ENCODE measurements at regions not wholly inside any gene's neighbourhood (a gene's known extent, or its start where the extent isn't known, plus 50 kb on each side); places are given as distances from the start of the nearest gene placed in this dataset.
"Not testable (repeated sequence)": the region's sequence is repeated elsewhere in the genome, so short reads cannot be mapped to it uniquely, and the experiment has no call there.

DNA sequence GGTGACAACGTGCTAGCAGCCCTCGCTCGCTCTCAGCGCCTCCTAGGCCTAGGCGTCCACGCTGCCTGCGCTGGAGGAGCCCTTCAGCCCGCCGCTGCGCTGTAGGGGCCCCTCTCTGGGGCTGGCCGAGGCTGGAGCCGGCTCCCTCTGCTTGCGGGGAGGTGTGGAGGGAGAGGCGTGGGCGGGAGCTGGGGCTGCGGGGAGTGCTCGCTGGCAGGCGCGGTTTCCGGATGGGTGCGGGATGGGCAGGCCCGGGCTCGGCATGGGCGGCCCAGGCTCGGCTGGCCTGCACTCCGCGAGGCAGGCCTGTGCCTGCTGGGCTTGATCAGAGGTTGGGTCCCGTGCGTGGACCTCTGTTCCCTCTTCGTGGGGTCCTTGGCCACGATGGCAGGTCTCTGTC is 472.6 kb downstream of the PRR16 start:
- no peak for TF ChIP-seq POLR2A (IDR thresholded peaks at IDR 0.05)
- TF ChIP-seq, protein P1, sequence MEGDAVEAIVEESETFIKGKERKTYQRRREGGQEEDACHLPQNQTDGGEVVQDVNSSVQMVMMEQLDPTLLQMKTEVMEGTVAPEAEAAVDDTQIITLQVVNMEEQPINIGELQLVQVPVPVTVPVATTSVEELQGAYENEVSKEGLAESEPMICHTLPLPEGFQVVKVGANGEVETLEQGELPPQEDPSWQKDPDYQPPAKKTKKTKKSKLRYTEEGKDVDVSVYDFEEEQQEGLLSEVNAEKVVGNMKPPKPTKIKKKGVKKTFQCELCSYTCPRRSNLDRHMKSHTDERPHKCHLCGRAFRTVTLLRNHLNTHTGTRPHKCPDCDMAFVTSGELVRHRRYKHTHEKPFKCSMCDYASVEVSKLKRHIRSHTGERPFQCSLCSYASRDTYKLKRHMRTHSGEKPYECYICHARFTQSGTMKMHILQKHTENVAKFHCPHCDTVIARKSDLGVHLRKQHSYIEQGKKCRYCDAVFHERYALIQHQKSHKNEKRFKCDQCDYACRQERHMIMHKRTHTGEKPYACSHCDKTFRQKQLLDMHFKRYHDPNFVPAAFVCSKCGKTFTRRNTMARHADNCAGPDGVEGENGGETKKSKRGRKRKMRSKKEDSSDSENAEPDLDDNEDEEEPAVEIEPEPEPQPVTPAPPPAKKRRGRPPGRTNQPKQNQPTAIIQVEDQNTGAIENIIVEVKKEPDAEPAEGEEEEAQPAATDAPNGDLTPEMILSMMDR (IDR thresholded peaks at IDR 0.05) = no peak
- no peak overlapping the region for H3K27ac ChIP-seq
- H3K27me3 ChIP-seq = no peaks in the 10 kb centered on the region
- H3K4me3 ChIP-seq = no peak overlapping the region
- H3K36me3 ChIP-seq = no peaks in the 10 kb centered on the region
- DNase-seq = no peak
- no peaks in the 10 kb centered on the region for H3K9me3 ChIP-seq
- 87% methylated on average over 3 of the region's 31 CpGs for WGBS (ENCODE audit: insufficient coverage, low coverage, low lambda C conversion rate, missing lambda C conversion rate)
- peak in 1 of 4 donors; percentile 34 for ATAC-seq
- intact Hi-C loops (cut with DNase I) = no loop called here
- peaks cover 0 to 8% (median 0%) of the 10 kb centered on the region in 4 donors for H3K4me1 ChIP-seq

DNA sequence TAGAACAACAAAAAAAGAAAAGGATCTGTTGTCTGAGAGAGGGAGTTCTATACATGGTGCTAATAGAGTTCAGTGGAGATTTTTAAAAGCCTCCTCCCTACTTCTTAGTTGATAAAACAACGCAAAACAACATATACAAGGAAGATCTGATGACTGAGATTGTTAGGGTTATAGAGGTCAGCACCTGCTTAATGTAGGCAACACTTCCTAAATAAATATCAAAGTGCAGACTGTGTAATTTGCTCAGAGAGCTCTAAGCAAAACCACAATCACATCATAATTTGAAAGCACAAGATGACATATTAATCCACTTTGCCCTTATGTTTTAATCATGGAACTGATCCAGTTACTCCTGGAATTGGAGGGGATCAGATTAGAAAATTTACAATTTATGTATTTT is 474.5 kb downstream of the PRR16 start:
- WGBS (ENCODE audit: insufficient coverage, low coverage, low lambda C conversion rate, missing lambda C conversion rate) = 0% methylated on average over 1 of the region's 1 CpG
- Histone ChIP-seq H3K36me3 (no peaks in the 10 kb centered on the region), H3K4me1 (peaks cover 0 to 8% (median 0%) of the 10 kb centered on the region in 4 donors), H3K4me3 (no peak overlapping the region), H3K27ac (no peak overlapping the region), H3K9me3 (no peaks in the 10 kb centered on the region), H3K27me3 (no peaks in the 10 kb centered on the region)
- intact Hi-C loops (cut with DNase I) = no loop called here
- TF ChIP-seq POLR2A (IDR thresholded peaks at IDR 0.05) = no peak
- TF ChIP-seq, protein P1 (IDR thresholded peaks at IDR 0.05) = no peak
- peak in 2 of 4 donors; percentile 82 to 90 for ATAC-seq
- DNase-seq = no peak

DNA sequence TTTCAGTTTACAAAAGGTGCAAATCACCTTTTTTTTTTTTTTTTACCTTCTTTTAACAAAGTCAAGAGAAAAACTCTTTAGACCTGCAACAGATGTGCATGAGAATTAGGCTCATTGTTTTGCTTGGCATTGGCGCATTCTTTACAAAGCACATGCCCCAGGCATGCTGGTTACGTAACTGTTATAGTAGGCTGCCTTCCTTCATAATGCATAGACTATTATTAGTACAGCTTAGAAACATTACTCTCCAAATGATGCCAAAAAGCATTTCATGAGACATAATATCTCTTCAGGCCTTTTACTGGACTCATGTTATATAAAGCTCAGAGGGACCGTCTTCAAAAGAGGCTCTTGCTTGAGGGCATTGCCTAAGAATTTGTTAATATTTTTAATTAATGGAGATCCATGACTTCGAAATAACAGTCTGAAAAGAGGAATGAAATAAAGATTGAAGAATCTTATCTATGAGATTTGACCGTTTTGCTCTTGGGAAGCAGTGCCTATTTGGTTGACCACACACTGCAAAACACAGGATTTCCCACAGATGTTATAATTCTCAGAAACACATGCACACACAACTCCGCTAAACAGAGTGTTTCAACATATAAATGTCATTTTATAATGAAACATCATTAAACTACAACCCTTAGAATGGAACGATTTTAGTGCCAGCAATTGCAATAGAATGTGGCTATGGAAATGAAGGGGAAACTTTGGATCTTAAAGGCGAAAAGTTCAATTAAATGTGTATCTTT is 478.7 kb downstream of the PRR16 start:
- WGBS (ENCODE audit: insufficient coverage, low coverage, low lambda C conversion rate, missing lambda C conversion rate) = 68% methylated on average over 8 of the region's 8 CpGs
- intact Hi-C loops (cut with DNase I) = no loop called here
- DNase-seq (no peak), ATAC-seq (no peak)
- TF ChIP-seq, protein P1 (IDR thresholded peaks at IDR 0.05) = no peak
- TF ChIP-seq POLR2A (IDR thresholded peaks at IDR 0.05) = no peak
- Histone ChIP-seq H3K9me3 (no peaks in the 10 kb centered on the region), H3K36me3 (no peaks in the 10 kb centered on the region), H3K4me1 (peaks cover 0 to 8% (median 0%) of the 10 kb centered on the region in 4 donors), H3K27ac (no peak overlapping the region), H3K4me3 (no peak overlapping the region), H3K27me3 (no peaks in the 10 kb centered on the region)

DNA sequence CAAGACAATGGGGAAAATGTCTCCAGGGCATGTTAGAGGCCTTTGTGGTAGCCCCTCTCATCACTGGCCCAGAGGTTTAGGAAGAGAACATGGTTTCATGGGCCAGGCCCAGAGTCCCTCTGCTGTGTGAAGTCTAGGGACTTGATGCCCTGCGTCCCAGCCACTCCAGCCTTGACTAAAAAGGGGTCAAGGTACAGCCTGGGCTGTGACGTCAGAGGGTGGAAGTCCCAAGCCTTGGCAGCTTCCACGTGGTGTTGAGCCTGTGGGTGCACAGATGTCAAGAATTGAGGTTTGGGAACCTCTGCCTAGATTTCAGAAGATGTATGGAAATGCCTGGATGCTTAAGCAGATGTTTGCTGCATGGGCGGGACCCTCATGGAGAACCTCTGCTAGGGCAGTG is 485.5 kb downstream of the PRR16 start:
- H3K27ac ChIP-seq; H3K4me1 ChIP-seq; intact Hi-C loops (cut with DNase I); H3K4me3 ChIP-seq; DNase-seq; ATAC-seq; H3K36me3 ChIP-seq; H3K27me3 ChIP-seq; H3K9me3 ChIP-seq: not testable (repeated sequence)
- WGBS (ENCODE audit: insufficient coverage, low coverage, low lambda C conversion rate, missing lambda C conversion rate) = 48% methylated on average over 2 of the region's 4 CpGs

DNA sequence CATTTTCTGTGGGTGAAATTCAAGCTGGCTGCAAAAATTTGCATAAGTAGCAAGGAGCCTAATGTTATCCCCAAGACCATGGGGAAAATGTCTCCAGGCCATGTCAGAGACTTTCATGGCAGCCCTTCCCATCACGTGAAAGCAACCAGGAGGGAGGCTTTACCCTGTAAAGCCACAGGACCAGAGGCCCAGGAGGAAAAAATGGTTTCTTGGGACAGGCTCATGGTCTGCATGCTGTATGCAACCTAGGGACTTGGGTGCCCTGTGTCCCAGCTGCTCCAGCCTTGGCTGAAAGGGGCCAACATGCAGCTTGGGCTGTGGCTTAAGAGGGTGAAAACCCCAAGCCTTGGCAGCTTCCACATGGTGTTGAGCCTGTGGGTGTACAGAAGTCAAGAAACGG is 489.3 kb downstream of the PRR16 start:
- H3K4me3 ChIP-seq; H3K27ac ChIP-seq; H3K9me3 ChIP-seq; H3K36me3 ChIP-seq; H3K27me3 ChIP-seq; ATAC-seq; H3K4me1 ChIP-seq; intact Hi-C loops (cut with DNase I); DNase-seq: not testable (repeated sequence)
- WGBS (ENCODE audit: insufficient coverage, low coverage, low lambda C conversion rate, missing lambda C conversion rate) = 57% methylated on average over 2 of the region's 2 CpGs
